ENCODE measurements at regions not wholly inside any gene's neighbourhood (a gene's known extent, or its start where the extent isn't known, plus 50 kb on each side); places are given as distances from the start of the nearest gene placed in this dataset.
"Not testable (repeated sequence)": the region's sequence is repeated elsewhere in the genome, so short reads cannot be mapped to it uniquely, and the experiment has no call there.

DNA sequence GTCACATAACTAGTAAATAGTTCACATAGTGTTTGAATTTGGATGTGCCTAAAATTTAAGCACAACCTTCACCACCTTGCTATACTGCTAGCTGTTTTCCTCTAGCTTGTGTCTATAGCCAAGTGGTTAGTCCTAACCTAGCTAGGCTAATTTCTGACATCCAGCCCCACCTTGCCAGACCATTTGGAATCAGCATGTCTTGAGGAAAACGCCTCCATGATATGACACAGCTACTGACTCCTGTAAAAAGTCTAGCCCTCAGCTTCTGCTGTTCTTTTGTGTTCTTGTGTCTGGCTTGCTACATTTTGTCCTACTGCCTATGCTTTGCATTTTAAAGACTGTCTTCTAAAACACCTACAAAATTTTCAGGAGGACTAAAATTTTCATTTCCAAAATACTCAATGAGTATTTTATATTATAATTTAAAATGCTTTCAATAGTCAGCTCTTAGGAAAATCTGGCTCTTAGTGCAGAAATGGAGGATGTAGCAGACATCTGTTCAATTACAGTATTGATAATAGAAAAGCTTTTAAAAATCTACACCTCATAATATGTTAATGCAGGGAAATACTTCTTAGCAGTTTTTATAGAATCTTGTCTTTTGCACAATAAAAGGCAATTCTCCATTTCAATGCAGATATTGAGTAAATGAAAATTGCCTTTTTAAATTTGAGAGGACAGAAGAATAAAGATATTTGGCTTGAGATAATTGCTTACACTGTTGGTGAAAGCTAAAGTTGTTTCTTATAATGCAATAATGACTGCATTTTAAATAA is 160.8 kb upstream of the APP start:
- DNase-seq (ENCODE audit: low read depth in 2 of 2): no peak

DNA sequence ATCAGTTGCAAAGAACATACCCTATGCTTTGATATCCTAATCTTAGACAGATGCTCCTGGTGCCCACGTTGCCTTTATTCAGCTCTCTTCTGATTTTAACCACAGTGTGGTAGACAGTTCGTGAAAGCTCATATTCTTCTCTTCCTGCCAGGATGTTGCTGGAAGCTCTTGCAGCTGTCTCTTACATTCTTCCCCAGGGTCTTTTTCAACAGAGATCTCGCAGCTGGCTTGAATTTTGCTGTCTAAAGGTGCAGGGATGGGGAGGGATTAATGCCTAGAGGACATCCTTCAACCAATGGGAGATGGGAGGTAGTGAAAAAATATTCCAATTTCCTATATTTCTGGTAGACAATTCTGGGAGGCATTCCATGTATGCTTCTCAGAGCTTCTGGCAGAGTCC is 150.0 kb upstream of the APP start:
- DNase-seq (ENCODE audit: low read depth in 2 of 2): no peak

DNA sequence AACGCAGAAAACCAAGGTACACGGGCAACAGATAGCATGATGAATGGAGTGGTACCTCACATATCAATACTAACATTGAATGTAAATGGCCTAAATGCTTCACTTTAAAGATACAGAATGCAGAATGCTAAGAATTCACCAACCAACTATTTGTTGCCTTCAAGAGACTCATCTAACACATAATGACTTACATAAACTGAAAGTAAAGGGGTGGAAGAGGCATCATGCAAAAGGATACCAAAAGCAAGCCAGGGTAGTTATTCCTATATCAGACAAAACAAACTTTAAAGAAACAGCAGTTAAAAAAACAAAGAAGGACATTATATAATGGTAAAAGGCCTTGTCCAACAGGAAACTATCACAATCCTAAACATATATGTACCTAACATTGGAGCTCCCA is 137.1 kb upstream of the APP start:
- DNase-seq (ENCODE audit: low read depth in 2 of 2): no peak

GRCh38 chr21:26297851-26298250 is 127.3 kb upstream of the APP start:
- no peak for DNase-seq (ENCODE audit: low read depth in 2 of 2)

- no peak for DNase-seq (ENCODE audit: low read depth in 2 of 2)
Measured at GRCh38 chr21:26293141-26293946, 122.8 kb upstream of the APP start.

DNA sequence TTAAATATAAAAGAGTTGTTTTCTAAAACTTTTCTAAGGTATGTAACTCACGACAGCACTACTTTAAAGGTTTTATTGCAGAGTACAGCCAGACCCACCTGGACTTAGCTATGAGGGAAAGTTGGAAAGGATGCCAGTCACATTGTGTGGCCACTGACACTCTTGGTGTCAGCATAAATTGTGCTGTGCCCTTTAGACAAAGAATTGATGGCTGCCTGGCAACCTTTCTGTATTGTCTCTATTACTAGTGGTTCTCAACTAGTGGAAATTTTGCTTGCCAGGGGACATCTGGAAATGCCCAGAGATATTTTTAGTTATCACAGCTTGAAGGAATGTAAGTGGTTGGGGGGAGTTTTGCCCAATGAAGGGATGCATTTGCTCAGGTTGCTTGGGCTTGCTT is 117.5 kb upstream of the APP start:
- no peak for DNase-seq (ENCODE audit: low read depth in 2 of 2)

- DNase-seq (ENCODE audit: low read depth in 2 of 2): no peak
Measured at GRCh38 chr21:26284531-26284930, 114.0 kb upstream of the APP start.

DNA sequence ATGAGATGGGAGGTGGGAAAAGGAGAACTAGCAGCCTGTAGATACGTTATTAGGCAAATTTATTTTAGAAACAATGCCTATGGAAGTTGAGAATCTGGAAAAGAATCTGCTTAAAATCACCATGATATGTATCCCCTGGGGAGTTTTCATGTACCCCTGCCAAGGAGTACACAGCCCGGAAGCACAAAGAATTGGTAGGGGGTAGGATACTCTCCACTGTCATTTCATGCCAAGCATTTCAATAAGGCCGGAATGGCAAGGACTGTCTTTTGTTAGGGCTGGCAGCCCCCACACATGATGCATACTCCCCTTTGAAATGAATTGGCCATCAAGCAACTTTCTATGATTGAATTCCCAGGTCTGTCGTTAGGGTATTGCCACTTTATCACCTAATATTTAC is 111.5 kb upstream of the APP start:
- DNase-seq (ENCODE audit: low read depth in 2 of 2): no peak

GRCh38 chr21:26281506-26281905 is 110.9 kb upstream of the APP start:
- no peak for DNase-seq (ENCODE audit: low read depth in 2 of 2)

DNA sequence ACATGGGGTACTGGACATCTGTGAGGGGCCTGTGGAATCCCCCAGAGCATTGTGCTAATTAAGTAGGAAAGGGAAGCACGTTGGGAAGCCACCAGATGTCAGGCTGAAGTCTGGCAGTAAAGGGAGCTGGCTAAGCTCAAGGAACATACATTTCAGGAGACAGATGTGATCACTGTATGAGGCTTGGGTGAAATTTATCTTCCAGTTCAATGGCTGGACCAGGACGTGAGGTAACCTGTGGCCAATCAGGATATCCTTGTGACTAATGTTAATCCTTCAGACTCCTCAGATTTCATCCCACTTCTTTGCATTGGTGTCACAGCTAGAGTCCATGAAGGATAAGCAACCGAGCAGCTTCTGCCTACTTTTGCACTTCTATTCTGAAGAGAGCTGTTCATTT is 110.2 kb upstream of the APP start:
- DNase-seq (ENCODE audit: low read depth in 2 of 2): no peak

DNA sequence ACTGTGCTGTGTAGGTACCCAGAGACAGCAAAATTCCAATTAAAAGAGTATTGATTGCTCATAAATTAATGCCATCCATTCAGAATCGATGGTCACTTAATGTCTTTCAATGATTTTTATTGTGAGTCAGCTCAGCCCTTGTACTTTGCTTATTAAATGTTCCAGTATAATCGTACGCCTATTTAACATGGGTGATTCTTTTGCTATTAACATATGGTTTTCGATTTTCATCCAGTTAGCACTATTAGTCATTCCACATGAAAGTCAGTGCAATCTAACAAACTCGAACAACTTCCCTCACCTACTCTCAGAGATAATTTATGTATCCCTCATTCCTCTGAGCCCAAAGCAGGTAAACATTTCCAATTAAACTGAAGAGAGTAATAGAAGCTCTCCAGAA is 109.6 kb upstream of the APP start:
- no peak for DNase-seq (ENCODE audit: low read depth in 2 of 2)

DNA sequence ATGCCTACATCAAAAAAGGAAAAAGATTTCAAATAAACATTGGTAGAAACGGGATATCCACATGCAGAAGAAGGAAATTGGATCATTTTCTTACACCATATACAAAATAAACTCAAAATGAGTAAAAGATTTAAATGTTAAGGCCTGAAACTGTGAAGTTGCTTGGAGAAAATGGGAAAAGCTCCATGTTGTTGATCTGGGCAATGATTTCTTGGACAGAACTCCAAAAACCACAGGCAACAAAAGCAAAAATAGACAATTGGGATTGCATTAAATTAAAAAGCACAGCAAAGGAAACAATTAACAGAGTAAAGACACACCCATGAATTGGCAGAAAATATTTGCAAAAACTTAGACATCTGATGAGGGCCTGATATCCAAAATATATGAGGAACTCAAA is 105.2 kb upstream of the APP start:
- DNase-seq (ENCODE audit: low read depth in 2 of 2): no peak

- DNase-seq (ENCODE audit: low read depth in 2 of 2): peak in 1 of 2 donors; percentile 1
Measured at GRCh38 chr21:26273686-26274313, 103.2 kb upstream of the APP start.

DNA sequence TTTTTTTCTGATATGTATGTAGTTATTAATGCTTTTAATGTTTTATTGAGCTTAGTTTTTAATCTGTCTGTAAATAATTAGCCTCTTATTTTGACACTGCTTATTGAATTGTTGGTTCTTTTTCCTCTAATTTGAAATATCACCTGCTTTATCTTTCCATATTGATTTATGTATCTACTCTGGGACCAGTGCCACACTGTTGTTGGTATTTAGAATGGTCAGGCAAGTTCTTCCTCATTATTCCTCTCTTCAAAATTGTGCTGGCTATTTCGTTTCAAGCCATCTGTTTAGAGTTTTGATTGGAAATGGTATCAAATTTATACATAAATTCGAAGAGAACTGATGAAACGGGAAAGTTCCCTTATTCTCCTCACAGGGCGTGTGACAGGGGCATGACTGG is 96.8 kb upstream of the APP start:
- no peak for DNase-seq (ENCODE audit: low read depth in 2 of 2)

- no peak for DNase-seq (ENCODE audit: low read depth in 2 of 2)
Measured at GRCh38 chr21:26246073-26246472, 75.5 kb upstream of the APP start.

GRCh38 chr21:26245428-26245827 is 74.9 kb upstream of the APP start:
- no peak for DNase-seq (ENCODE audit: low read depth in 2 of 2)

GRCh38 chr21:26238646-26239045 is 68.1 kb upstream of the APP start:
- no peak for DNase-seq (ENCODE audit: low read depth in 2 of 2)

DNA sequence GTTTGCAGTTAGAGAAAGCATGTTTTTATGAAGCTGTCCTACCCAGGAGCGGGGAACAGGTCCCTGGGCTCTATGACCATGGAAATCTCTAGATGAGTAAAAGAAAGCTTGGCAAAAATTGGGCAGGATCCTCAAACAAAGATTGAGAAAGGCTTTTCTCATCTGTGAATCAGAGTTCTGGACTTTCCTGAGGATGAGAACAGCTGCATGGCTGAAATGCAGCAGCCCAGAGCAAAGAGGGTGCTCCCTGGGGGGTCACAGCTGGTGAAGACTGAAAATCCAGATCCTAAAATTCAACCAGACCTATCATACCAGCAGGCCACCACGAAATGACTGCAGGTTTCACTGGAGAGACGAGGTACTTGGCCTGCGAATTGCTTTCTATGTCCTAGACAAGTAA is 65.7 kb upstream of the APP start:
- no peak for DNase-seq (ENCODE audit: low read depth in 2 of 2)

GRCh38 chr21:26233297-26233696 is 62.7 kb upstream of the APP start:
- DNase-seq (ENCODE audit: low read depth in 2 of 2): not testable (repeated sequence)

GRCh38 chr21:26232491-26232890 is 61.9 kb upstream of the APP start:
- not testable (repeated sequence) for DNase-seq (ENCODE audit: low read depth in 2 of 2)

DNA sequence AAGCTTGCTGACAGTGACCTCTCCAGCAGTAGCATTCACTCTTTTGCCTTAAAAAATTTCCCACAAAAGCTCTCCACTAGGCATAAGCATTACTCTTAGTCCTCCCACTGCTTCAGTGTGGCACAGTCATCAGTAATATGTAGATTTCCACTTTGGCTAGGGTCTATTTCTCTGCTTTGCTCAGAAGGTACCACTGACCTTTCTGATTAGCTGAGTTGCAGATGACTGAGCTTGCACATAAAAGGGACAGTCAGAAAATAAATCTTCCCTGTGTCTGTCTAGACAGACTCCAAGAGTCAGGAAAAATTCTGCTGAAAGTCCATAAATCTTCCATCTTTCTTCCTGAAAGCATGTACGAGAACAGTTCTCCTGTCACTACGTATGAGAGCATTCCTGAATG is 56.6 kb upstream of the APP start:
- DNase-seq (ENCODE audit: low read depth in 2 of 2): no peak

- no peak for DNase-seq (ENCODE audit: low read depth in 2 of 2)
Measured at GRCh38 chr21:26226724-26227123, 56.2 kb upstream of the APP start.

DNA sequence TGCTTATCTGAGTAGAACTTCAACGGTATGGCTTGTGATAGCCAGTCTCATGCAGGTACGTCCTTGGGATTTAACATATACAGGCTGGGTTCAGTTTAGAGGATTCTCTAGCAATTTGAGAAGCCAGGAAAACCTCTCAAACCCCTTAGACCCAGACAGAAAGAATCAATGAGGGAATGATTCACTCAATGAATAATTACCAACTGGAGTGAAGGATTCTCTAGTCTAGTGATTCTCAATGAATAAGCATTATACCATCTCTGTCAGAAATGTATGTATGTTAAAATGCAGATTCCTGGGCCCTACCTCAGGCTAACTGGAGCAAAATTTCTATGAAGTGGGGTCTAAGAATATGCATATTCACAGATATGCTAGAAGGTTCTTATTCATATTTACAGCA is 54.5 kb upstream of the APP start:
- no peak for DNase-seq (ENCODE audit: low read depth in 2 of 2)

Data from lung microvascular endothelial cell (primary cell).